ENCODE measurements at regions not wholly inside any gene's neighbourhood (a gene's known extent, or its start where the extent isn't known, plus 50 kb on each side); places are given as distances from the start of the nearest gene placed in this dataset.

GRCh38 chr6:130600880-130601341 lies 226.3 kb upstream of the SMLR1 start:
- TF ChIP-seq POLR2AphosphoS5 (IDR thresholded peaks at IDR 0.05; ENCODE audit: insufficient read depth in 1 of 2, low read depth in 1 of 2) (no peak), CTCF (IDR thresholded peaks at IDR 0.05) (no peak)
